ENCODE measurements at regions not wholly inside any gene's neighbourhood (a gene's known extent, or its start where the extent isn't known, plus 50 kb on each side); places are given as distances from the start of the nearest gene placed in this dataset.

DNA sequence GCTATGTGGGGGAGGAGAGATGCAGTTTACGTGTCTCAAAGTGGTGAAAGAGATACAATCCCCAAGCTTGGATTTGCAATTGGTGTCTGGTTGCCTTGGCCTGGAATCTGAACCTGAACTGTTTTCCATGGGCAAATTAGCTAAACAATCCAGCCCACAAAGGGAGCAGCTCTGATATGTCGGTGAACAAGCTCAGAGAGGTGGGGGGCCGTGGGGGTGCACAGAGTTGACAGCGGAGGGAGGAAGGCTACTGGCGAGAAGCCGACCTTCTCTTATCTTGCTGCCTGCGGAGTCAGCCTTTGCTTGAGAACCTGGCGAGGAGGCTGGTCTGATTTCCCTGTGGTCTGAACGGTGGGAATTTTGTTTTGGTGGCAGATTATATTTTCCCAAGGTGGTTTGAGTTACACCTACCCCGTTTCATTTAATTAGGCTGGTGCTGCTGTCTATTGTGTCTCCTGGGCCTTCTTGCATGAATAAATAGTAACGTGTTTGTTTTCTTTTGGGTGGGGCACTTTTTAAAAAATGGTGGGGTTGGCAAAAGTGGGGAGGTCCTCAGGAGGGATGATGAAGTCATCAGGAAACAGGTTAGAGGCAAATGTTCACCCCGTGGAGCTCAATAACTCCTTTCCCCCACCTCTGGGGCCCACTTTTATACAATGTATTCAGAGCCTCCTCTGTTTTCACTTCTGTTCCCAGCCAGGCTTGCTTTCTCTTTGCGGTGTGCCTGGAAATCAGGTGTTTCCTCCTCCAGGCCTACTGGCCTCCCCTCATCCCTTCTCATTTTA, 80.9 kb upstream of the IGFBP5 start:
- no peak overlapping the region for H3K4me2 ChIP-seq (ENCODE audit: low read length)
- DNase-seq (ENCODE audit: low read depth, low spot score): no peak
- no peaks in the 10 kb centered on the region for H3K36me3 ChIP-seq (ENCODE audit: control insufficient read depth in 1 of 2, insufficient read depth in 2 of 2, low read length in 2 of 2)
- H3K27ac ChIP-seq (ENCODE audit: low read depth, low read length): no peak overlapping the region
- POLR2A ChIA-PET: no interaction called here
- no peaks in the 10 kb centered on the region for H3K9me2 ChIP-seq (ENCODE audit: insufficient read depth)
- CTCF ChIA-PET: interaction anchor here (1.2 kb wide), 1 partner anchor 10 kb away, joined by 3 read pairs; no protein-coding TSS in a partner anchor
- no peaks in the 10 kb centered on the region for H3K9me3 ChIP-seq (ENCODE audit: control insufficient read depth in 1 of 2, insufficient read depth in 1 of 2, low read depth in 1 of 2, low read length in 2 of 2)
- no peak for ATAC-seq
- no peaks in the 10 kb centered on the region for H3K79me2 ChIP-seq (ENCODE audit: insufficient read depth, low read length)
- no peaks in the 10 kb centered on the region for H3K27me3 ChIP-seq (ENCODE audit: insufficient read depth, low read length)
- intact Hi-C loops (cut with micrococcal nuclease): loop anchor here (2.0 to 5.0 kb wide), 2 partner anchors 367 to 936 kb away; no protein-coding TSS in a partner anchor
- H3K9ac ChIP-seq (ENCODE audit: low read length): no peak overlapping the region
- RAD21 ChIA-PET (ENCODE audit: low non-redundant PET in 1 of 2, low total read pairs in 2 of 2, uncharacterized antibody in 2 of 2, unreplicated experiment in 2 of 2): no interaction called here
- no peak for TF ChIP-seq SIN3A (IDR thresholded peaks at IDR 0.05; ENCODE audit: low read depth)
- no peak for TF ChIP-seq POLR2A (IDR thresholded peaks at IDR 0.05; ENCODE audit: borderline replicate concordance, extremely low read depth, insufficient read depth, insufficient read length)
- TF ChIP-seq, protein P1, sequence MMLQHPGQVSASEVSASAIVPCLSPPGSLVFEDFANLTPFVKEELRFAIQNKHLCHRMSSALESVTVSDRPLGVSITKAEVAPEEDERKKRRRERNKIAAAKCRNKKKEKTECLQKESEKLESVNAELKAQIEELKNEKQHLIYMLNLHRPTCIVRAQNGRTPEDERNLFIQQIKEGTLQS (IDR thresholded peaks at IDR 0.05): no peak
- TF ChIP-seq, protein P2, sequence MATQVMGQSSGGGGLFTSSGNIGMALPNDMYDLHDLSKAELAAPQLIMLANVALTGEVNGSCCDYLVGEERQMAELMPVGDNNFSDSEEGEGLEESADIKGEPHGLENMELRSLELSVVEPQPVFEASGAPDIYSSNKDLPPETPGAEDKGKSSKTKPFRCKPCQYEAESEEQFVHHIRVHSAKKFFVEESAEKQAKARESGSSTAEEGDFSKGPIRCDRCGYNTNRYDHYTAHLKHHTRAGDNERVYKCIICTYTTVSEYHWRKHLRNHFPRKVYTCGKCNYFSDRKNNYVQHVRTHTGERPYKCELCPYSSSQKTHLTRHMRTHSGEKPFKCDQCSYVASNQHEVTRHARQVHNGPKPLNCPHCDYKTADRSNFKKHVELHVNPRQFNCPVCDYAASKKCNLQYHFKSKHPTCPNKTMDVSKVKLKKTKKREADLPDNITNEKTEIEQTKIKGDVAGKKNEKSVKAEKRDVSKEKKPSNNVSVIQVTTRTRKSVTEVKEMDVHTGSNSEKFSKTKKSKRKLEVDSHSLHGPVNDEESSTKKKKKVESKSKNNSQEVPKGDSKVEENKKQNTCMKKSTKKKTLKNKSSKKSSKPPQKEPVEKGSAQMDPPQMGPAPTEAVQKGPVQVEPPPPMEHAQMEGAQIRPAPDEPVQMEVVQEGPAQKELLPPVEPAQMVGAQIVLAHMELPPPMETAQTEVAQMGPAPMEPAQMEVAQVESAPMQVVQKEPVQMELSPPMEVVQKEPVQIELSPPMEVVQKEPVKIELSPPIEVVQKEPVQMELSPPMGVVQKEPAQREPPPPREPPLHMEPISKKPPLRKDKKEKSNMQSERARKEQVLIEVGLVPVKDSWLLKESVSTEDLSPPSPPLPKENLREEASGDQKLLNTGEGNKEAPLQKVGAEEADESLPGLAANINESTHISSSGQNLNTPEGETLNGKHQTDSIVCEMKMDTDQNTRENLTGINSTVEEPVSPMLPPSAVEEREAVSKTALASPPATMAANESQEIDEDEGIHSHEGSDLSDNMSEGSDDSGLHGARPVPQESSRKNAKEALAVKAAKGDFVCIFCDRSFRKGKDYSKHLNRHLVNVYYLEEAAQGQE (IDR thresholded peaks at IDR 0.05; ENCODE audit: low read depth): no peak
- no peak for TF ChIP-seq EZH2phosphoT487 (IDR thresholded peaks at IDR 0.05; ENCODE audit: borderline replicate concordance)
- TF ChIP-seq EGR1 (IDR thresholded peaks at IDR 0.05; ENCODE audit: low read depth): no peak
- no peak for TF ChIP-seq JUND (IDR thresholded peaks at IDR 0.05)
- TF ChIP-seq ZNF274 (IDR thresholded peaks at IDR 0.05; ENCODE audit: low read depth, low read length): no peak
- TF ChIP-seq, protein P3, sequence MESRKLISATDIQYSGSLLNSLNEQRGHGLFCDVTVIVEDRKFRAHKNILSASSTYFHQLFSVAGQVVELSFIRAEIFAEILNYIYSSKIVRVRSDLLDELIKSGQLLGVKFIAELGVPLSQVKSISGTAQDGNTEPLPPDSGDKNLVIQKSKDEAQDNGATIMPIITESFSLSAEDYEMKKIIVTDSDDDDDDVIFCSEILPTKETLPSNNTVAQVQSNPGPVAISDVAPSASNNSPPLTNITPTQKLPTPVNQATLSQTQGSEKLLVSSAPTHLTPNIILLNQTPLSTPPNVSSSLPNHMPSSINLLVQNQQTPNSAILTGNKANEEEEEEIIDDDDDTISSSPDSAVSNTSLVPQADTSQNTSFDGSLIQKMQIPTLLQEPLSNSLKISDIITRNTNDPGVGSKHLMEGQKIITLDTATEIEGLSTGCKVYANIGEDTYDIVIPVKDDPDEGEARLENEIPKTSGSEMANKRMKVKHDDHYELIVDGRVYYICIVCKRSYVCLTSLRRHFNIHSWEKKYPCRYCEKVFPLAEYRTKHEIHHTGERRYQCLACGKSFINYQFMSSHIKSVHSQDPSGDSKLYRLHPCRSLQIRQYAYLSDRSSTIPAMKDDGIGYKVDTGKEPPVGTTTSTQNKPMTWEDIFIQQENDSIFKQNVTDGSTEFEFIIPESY (IDR thresholded peaks at IDR 0.05; ENCODE audit: extremely low read depth, insufficient replicate concordance, low read length): no peak
- no peak for TF ChIP-seq ZFX (IDR thresholded peaks at IDR 0.05)
- TF ChIP-seq POLR2AphosphoS5 (IDR thresholded peaks at IDR 0.05; ENCODE audit: low read depth, low read length): no peak
- no peak overlapping the region for H2AFZ ChIP-seq (ENCODE audit: low read depth, low read length, poor library complexity, severe bottlenecking)
- no TSS peak for BruUV-seq (replicated peaks)
- no peak overlapping the region for H3K4me3 ChIP-seq (replicated peaks in 1 of 2; ENCODE audit: low read depth in 1 of 2, low read length in 2 of 2)
- H4K20me1 ChIP-seq (ENCODE audit: insufficient read depth): no peaks in the 10 kb centered on the region
- no peaks in the 10 kb centered on the region for H3K4me1 ChIP-seq (ENCODE audit: control insufficient read depth in 1 of 2, insufficient read depth in 2 of 2, low read length in 2 of 2)

Measured in HCT116 (cell line).